GM19467 (cell line): ENCODE measurements at regions not wholly inside any gene's neighbourhood (a gene's known extent, or its start where the extent isn't known, plus 50 kb on each side); places are given as distances from the start of the nearest gene placed in this dataset.

ENCODE experiments used
- ATAC-seq: cut with Tn5 transposase; IDR thresholded peaks from one replicate; pipeline ENCODE4 v1.9.1; 2021; ENCODE audit warnings: mild to moderate bottlenecking, moderate library complexity; ENCODE audit not compliant: unreplicated experiment

DNA sequence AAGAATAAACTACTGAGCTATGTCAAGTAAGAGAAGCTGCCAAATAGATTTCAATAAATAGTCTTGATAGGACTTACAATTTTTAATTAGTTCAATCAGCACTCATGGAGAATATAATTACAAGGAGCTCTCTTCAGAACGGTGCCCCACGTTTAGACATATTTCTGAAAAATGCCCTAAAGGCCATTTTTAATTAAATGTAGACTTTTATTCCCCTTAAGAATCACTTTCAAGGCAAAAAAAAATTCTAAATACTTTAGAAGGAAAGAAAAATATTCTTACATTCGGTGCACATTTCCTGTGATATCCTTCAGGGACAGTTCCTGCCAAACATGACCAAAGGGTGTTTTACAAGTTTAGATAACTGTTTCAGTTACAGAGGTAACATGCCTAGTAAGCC lies 202.5 kb upstream of the CDH7 start:
- ATAC-seq: no peak

DNA sequence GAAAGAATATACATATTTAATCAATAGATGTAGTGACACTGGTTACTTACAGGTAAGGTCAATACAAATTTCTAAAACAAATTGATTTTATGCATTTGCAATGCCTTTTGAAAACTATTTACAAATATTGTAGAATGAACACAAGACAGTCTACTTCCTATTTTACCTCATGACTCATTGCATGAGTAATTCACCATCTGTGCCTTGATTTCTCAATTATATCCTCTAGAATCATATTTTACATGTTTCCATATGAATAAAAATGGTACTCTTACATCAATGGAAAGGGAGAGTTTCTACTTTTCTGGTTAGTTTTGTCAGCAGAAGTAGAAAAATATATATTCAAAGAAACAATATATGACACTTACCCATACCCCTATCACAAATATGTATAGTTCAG lies 203.8 kb upstream of the CDH7 start:
- ATAC-seq: no peak

DNA sequence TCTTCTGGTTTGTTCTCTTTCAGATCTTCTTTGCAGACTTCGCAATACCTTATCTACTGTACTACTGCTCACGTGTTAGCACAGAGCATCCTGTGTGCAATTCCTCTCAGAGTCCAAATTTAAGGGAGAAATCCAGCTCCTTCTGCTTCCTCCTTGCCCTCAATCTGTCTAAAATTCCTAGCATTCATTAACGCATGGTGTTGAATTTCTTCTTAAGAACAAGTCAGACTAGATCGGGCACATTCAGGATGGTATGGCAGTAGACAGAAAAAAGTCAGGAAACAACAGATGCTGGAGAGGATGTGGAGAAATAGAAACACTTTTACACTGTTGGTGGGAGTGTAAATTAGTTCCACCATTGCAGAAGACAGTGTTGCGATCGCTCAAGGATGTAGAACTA lies 206.1 kb upstream of the CDH7 start:
- ATAC-seq: no peak

DNA sequence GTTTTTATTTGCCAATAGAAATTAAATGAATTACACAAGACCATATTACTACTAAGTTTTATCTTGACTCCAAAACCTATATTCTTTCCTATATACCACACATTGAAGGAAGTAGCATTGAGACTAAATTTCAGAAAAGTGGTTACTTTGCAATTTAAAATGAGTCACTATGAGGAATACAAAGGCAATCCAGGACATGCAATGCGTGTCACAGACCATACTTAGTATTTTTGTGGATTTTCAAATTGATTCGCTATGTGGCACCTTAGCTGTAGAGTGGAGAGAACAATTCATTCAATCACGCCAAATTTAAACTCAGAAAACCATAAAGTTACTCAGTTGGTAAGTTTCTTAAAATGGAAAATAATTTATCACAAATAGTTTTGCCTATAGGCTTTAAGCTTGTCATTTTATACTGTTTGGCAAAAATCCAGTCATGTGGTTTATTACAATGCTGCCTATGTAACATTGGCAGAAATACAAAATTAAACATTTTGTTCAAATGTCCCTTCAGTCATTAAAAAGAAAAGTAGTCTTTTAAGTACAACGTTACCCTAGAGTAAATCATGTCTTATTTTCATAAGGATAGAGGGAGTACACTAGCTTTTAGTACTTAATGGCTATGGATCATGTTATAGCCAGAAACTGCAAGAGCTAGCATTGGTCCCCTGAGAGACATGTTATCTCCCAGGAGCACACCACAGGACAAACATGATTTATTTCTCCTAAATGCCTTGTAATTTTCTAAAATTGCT lies 222.8 kb upstream of the CDH7 start:
- ATAC-seq: no peak

DNA sequence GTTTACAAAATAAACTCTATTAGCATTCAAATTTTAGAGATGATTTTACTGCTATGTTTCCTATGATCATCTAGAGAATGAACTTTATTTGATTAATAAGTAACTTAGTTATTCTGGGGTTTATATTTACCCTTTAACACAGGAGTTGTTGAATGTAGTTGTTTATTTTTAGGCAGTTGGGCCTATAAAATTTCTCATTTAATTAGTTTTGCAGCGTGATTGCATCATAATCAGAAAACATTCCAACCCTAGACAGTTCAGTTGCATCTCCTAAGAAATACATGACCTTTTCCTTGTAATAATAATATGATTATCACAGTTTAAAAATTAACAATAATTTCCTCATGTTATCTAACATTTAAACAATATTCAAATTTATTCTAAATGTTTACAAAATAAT lies 224.7 kb upstream of the CDH7 start:
- no peak for ATAC-seq

DNA sequence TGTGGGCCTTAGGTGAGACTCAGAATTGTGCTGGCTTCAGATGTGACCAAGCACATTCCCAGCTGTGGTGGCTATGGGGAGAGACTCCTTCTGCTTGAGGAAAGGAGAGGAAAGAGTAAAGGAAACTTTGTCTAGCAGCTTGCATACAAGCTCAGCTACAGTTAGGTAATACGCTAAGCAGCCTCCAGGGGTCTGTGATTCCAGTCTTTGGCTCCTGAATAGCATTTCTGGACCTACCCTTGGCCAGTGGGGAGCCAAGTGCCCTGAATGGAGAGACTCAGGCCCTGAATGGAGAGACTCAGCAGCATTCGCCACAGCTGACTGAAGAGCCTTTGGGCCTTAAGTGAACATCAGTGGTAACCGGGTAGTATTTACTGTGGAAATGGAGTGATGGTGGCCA lies 227.4 kb upstream of the CDH7 start:
- no peak for ATAC-seq

DNA sequence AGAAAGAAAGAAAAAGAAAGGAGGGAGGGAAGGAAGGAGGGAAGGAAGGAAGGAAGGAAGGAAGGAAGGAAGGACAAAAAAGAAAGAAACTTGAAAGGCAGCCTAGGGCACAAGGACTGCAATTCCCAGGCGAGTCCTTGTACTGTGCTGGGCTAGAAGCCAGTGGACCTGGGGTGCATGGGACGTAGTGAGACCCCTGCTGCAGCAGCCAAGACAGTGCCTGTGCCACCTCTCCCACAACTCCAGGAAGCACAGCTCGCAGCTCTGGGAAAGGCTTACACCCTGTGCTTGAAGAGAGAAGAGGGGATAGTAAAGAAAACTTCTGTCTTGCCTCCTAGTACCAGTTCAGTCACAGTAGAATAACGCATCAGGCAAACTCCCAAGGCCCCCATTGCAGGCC lies 227.9 kb upstream of the CDH7 start:
- no peak for ATAC-seq

DNA sequence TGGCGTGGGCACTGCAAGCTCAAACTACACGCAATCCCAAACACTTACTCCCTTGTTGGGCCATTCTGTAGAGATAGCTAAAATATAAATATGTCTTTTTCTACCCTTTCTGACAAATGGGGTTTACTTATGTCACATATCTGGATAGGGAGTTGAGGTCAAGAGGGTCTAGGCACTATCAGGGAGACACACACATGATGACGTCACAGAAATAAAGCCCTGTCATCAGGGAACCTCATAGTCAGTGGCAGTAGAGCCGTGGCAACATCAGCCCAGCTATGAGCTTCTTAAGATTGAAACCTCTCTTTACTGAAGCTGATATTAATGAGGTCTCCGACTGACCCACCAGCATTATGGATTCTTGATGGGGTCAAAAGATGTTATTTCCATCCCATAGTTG lies 234.6 kb upstream of the CDH7 start:
- ATAC-seq: no peak

DNA sequence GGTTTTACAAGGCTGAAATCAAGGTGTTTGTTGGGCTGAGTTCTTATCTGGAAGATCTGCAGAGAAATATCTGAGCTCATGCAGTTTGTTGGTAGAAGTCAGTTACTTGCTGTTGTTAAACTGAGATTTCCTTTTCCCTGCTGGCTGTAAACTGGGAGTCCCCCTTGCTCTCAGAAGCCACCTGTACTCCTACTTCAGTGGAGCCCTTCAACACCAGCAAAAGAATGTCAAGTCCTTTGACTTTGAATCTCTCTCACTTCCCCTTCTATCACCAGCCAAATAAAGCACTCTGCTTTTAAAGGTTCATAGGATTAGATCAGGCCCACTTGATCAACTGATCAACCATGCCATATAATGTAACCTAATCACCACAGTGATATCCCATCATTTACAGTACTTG lies 252.2 kb upstream of the CDH7 start:
- no peak for ATAC-seq

DNA sequence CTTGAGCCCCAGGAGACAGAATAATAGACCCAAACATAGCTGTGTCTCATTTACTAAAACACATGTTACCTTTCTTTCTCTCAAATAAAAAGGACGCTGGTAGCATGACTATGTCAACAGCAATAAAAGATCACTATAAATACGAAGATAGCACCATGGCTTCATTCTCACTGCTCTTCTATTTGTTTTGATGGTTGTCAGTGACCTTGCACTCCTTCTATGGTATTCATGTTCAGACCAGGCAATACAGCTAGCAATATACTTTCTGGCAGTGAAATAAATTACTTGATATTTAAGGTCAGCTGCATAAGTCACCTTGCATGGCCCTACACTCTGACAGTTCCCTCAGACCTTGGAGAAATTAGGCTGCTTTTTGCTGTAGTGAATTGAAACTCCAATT lies 263.2 kb upstream of the CDH7 start:
- ATAC-seq: no peak

DNA sequence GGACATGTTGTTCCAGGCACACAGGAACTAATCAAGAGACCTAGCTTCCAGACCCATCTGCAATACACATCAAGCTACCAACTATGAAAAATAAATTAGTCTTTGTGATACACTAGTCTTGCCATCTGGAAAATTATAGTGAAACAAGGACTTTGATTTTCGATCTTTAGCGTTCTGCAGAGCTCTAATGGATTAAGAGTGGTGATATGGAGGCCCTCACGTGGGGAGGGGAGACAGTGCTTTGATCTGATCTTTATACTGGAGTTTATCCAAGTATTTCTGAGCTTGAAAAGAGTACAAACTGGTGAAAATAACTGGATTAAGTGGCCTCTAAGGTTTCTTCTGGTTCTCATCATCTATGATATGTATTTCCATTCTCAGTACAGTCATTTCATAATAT lies 273.4 kb upstream of the CDH7 start:
- ATAC-seq: no peak

DNA sequence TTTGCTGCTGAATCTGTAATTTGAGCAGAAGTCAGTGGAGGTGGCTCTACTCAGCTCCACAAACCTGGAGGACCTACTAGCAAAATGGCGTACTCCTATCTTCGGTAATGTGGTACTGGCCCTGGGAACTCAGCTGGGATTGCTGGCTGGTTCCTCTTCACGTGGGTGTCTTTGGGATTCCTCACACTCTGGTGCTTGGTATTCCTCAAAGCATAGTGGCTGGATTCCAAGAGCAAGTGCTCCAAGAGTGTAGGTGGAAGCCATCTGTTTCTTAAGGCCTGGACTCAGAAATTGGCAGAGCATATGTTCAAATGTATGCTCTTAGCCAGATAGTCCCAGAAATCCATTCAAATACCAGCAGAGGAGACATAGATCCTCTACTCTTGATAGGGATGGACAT lies 281.9 kb upstream of the CDH7 start:
- ATAC-seq: no peak

DNA sequence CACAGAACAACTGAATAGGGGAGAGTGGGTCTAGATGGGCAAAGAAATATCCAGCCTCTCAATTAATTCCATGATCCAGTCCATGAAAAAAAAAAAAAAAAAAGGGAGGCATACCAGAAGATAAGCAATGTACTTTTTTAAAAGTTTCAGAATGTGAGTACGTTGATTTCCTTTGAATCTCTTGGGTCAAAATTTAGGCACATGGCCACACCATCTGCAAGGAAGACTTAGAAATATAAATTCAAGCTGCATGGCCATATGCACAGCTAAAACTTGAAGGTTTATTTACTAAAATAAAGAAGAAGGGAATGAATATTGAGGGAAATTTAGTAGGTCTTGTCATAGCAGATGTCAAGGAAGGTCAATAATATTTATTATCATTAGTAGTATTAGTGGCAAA lies 286.5 kb upstream of the CDH7 start:
- no peak for ATAC-seq

DNA sequence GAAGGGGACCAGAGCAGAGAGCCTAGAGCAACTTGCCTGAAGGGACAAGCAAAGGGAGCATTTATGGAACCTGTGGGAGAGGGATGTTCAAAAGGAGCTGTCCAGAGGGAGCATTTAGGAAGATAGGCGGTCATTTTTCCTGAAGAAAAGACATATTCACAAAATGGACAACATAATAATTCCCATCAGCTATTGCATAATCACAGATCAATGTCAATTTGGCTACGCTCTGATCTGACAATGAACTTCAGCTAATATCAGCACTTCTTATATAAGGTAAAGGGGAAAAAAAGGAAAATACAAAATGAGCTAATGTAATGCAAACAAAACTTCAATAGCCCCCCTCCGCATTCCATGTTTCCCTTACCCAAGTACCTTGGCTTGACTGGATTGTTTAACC lies 291.1 kb upstream of the CDH7 start:
- ATAC-seq: no peak

DNA sequence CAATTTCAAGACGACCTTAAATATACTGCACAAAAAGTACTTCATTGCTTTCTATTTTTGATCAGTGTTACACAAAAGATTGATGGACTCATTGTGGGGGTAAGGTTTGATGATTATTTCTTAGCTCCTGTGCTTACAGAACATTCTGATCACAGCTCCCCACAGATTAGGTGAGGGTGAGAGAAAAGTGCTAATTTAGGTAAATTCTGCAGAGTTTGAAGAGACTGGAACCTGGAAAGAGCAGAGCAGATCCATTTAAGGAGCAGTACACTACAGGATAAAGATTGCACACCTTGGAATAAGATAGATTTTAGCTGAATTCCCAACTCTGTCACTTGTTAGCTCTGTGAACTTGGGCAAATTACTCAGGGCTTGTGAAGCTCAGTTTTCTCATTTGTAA lies 291.9 kb upstream of the CDH7 start:
- no peak for ATAC-seq

DNA sequence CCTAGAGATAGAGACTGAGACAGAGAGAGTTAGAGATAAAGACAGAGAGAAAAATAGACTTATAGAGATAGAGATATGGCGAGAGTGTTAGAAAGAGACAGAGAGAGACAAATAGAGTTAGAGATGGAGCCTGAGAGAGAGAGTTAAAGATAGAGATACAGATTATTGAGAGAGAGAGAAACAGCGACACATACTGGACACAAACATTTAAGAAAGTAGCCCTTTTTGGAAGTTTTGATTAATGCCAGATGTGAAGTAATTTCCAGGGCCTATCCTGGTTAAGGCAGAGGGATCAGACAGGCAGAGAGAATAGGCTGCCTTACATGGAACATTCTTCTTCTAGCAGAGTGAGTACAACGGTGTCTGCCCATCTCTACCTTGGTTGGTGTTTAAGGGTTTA lies 311.6 kb upstream of the CDH7 start:
- no peak for ATAC-seq

DNA sequence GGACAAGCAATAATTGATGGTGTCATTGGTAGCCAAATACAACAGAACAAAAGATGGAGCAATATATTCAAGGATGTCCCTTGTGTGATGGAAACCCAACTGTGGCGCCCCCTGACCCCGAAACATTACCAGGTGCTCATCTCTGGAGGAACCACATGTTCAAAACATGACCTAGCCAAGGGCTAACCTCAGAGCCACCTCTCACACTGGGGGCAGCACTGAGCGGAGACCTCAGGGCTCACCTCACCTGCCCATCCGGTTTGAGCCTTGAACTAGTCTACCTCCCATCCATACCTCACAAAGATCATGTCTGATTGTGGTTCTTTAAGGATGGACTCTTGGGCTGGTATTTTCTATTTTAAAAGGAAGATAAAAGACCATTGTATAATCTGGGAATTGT lies 314.4 kb upstream of the CDH7 start:
- ATAC-seq: no peak

DNA sequence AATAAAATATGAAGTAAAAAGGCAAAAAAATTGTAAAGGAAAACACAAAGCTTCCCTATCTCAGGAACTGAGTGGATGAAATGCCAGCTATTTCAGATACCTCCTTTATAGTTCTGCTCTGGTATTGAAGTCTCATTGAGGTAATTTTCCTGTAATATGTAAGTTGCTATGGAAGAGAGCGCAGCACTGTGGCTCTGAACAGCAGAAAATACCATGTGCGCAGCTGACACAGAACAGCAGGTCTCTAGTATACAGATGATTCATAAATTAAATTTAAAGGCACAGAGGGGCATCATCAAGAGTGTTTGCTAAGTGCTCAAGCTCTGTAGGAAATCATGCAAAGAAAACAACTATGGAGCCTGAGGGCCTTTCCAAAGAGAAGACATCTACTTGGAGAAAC lies 315.3 kb upstream of the CDH7 start:
- ATAC-seq: no peak

DNA sequence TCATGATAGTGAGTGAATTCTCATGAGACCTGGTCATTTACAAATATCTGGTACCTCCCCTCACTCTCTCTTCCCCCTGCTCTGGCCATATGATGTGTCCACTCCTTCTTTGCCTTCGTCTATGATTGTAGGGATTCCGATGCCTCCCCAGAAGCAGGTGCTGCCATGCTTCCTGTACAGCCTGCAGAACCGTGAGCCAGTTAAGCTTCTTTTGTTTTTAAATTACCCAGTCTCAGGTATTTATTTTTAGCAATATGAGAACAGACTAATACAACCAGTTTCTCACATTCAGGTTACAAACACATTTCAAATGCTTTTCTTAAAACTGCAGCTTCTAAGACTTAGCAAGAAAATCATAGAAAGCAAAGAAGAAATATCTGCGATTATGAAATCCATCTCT lies 321.2 kb upstream of the CDH7 start:
- no peak for ATAC-seq

DNA sequence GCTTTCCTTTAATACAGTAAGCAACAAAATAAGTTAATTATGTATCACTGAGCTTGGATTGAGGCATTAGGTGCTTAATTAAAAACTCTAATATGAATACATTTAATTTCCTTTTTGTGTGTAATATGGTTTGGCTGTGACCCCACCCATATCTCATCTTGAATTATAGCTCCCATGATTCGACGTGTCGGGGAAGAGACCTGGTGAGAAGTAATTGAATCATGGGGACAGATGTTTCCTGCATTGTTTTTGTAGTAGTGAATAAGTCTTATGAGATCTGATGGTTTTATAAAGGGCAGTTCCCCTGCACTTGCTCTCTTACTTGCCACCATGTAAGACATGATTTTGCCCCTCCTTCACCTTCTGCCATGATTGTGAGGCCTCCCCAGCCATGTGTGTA lies 325.4 kb upstream of the CDH7 start:
- ATAC-seq: no peak

DNA sequence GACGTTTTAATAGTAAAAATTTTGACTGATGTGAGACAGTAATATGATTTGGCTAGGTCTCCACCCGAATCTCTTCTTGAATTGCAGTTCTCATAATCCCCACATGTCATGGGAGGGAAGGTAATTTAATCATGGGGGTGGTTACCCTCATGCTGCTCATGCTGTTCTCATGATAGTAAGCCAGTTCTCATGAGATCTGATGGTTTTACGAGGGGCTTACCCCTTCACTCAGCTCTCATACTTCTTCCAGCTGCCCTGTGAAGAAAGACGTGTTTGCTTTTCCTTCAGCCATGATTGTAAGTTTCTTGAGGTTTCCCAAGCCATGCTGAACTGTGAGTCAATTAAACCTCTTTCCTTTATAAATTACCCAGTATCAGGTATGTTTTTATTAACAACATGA lies 327.0 kb upstream of the CDH7 start:
- no peak for ATAC-seq

DNA sequence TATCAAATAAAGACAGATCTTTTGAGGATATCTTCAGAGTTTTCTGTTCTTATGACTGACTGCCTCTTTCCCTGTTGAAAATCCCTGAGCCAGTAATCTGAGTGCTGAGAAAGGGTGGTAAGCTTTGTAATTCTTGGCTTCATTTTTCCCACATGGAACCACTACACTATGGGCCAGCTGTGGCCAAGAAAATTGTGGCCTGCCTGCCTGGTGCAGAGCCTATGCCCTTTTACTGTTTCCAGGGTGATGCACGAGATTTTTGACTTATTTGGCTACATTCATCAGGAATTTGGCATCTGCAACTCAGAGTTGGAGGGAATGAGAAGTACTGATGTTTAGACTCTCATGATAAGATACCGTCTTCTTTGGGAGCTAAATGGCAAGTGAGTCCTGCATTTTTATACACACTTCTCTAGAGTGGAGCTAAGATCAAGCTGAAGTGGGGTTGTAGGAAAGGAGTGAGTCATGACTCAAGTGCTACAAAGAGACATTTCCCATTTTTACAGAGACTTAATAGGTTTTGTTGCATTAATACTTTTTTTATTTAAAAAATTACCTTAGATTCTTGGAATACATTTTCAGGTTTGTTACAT lies 328.2 kb upstream of the CDH7 start:
- ATAC-seq: no peak

DNA sequence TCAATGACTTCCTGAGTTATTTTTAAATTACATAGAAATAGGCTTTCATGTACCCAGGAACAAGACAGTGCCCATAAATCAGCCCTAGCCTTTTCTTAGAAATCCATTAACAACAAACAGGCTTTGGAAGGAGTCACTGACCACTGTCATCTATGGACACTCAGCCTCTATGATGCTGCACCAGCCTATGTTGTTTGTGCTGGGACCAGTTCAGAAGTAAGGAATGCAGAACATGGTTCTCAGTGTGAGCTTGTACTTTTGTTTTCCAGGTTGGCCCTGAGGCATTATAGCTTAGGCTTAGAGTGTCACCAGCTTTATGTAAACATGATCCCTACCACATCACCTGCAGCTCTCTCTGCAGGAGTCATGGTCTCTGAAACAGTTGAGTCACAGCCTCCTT lies 335.7 kb upstream of the CDH7 start:
- ATAC-seq: no peak
